Ovary (tissue), 7 donors: ENCODE measurements at regions not wholly inside any gene's neighbourhood (a gene's known extent, or its start where the extent isn't known, plus 50 kb on each side); places are given as distances from the start of the nearest gene placed in this dataset.

Source experiments
- DNase-seq, 5 donors: peaks; one replicate each; pipeline ENCODE4 v3.0.0-alpha.2; 2019 to 2020
- H3K27ac ChIP-seq, 2 donors: fragments of 200-600 bp; one replicate each; pipeline versions ENCODE4 v1.5.1 to v1.8.0; 2019 to 2022
- H3K27me3 ChIP-seq: fragments of 200-600 bp; one replicate; pipeline ENCODE4 v1.8.0; 2022
- H3K36me3 ChIP-seq: fragments of 200-600 bp; sonication (generic); one replicate; pipeline ENCODE4 v1.5.1; 2019
- H3K4me1 ChIP-seq: one replicate; pipeline ENCODE4 v1.8.1; 2013; ENCODE audit warnings: mild to moderate bottlenecking, moderate library complexity; ENCODE audit not compliant: insufficient read depth
- H3K4me3 ChIP-seq: fragments of 200-600 bp; sonication (generic); one replicate; pipeline ENCODE4 v1.5.1; 2017
- H3K9me3 ChIP-seq, 2 donors: fragments of 200-600 bp in 1 of 2; sonication (generic) in 1 of 2; one replicate each; pipeline versions ENCODE4 v1.5.1 to v1.8.1; 2013 to 2019; ENCODE audit warnings: mild to moderate bottlenecking in 1 of 2, moderate library complexity in 1 of 2
- EP300 ChIP-seq: sonication (generic); formaldehyde crosslinking; IDR thresholded peaks from one replicate; pipeline ENCODE4 v1.6.1; 2017; ENCODE audit warnings: antibody characterized with exemption
- POLR2A ChIP-seq: fragments of 450-650 bp; IDR thresholded peaks from one replicate; pipeline ENCODE4 v1.6.1; 2017; ENCODE audit warnings: antibody characterized with exemption, mild to moderate bottlenecking, moderate library complexity
- WGBS, 3 donors: extraction: QIAGEN DNeasy Blood & Tissue Kit in 1 of 3; methylation state at CpG; one replicate each; pipeline versions ENCODE4 v1.1.5 to v1.1.7; 2013 to 2017; 5-methylcytosine and 5-hydroxymethylcytosine counted together
- intact Hi-C, 4 donors: fragments of 100-400 bp; cut with DNase I; formaldehyde crosslinking; loops; one replicate each; pipeline versions ENCODE4 v1.11.0 to v1.15.1; 2022 to 2023
- TF ChIP-seq, protein P1 (sequence below), 3 donors: fragments of 450-650 bp in 2 of 3; fragments of 200-600 bp in 1 of 3; IDR thresholded peaks; one replicate each; pipeline versions ENCODE4 v1.5.1 to v1.8.0; 2016 to 2022; ENCODE audit warnings: antibody characterized with exemption in 3 of 3, mild to moderate bottlenecking in 1 of 3
- donor health status: DM: no; HTN: no; CAD: no; lungs with moderate emphysema.
- donor health status: DM: no; HTN: no; CAD: no.
- donor health status: Bipolar disorder and iron deficiency.
- donor health status: DM: no; HTN: no; CAD: no.
- donor health status: DM: yes; HTN: yes; CAD: no.

DNA sequence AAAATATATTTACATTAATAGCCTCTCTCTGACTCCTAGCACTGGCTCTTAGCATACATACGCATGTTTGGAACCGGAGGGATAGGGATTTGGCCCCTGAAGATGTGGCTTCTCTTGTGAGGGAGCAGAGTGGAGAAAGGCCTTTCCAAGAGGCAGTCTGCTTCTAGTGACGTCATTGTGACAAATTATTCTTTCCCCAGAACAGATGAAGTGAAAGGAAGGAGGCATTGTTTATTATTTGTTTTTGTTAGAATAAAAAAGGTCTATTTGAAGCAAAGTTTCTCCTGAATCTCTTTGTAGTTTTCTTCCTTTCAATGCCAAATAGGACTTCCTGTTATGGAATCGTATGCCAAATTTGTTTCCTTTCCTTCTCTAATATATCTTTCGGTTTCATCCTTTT is 361.6 kb downstream of the ICE1 start:
- Histone ChIP-seq H3K4me1 (no peaks in the 10 kb centered on the region), H3K27me3 (no peaks in the 10 kb centered on the region), H3K27ac (no peak overlapping the region), H3K4me3 (no peak overlapping the region), H3K36me3 (no peaks in the 10 kb centered on the region), H3K9me3 (no peaks in the 10 kb centered on the region)
- 15 to 20% (median 17%) methylated on average over 5 of the region's 5 CpGs for WGBS, 3 donors
- intact Hi-C loops, result no loop called here
- TF ChIP-seq EP300, result no peak
- TF ChIP-seq, protein P1, sequence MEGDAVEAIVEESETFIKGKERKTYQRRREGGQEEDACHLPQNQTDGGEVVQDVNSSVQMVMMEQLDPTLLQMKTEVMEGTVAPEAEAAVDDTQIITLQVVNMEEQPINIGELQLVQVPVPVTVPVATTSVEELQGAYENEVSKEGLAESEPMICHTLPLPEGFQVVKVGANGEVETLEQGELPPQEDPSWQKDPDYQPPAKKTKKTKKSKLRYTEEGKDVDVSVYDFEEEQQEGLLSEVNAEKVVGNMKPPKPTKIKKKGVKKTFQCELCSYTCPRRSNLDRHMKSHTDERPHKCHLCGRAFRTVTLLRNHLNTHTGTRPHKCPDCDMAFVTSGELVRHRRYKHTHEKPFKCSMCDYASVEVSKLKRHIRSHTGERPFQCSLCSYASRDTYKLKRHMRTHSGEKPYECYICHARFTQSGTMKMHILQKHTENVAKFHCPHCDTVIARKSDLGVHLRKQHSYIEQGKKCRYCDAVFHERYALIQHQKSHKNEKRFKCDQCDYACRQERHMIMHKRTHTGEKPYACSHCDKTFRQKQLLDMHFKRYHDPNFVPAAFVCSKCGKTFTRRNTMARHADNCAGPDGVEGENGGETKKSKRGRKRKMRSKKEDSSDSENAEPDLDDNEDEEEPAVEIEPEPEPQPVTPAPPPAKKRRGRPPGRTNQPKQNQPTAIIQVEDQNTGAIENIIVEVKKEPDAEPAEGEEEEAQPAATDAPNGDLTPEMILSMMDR (IDR thresholded peaks at IDR 0.05), result no peak
- TF ChIP-seq POLR2A, result no peak
- no peak for DNase-seq

GRCh38 chr5:5783021-5783420 is 360.5 kb downstream of the ICE1 start:
- TF ChIP-seq POLR2A (no peak), EP300 (no peak)
- TF ChIP-seq, protein P1 (IDR thresholded peaks at IDR 0.05), result no peak
- WGBS, 3 donors, result 69 to 74% (median 71%) methylated on average over 2 of the region's 2 CpGs
- no peak for DNase-seq
- no peaks in the 10 kb centered on the region for H3K27me3 ChIP-seq
- H3K9me3 ChIP-seq, result no peaks in the 10 kb centered on the region
- no peaks in the 10 kb centered on the region for H3K36me3 ChIP-seq
- intact Hi-C loops, result no loop called here
- H3K4me3 ChIP-seq, result no peak overlapping the region
- no peaks in the 10 kb centered on the region for H3K4me1 ChIP-seq
- no peak overlapping the region for H3K27ac ChIP-seq

GRCh38 chr5:5782402-5782801 is 359.9 kb downstream of the ICE1 start:
- Histone ChIP-seq H3K9me3 (no peaks in the 10 kb centered on the region), H3K27me3 (no peaks in the 10 kb centered on the region), H3K4me3 (no peak overlapping the region), H3K36me3 (no peaks in the 10 kb centered on the region), H3K27ac (no peak overlapping the region), H3K4me1 (no peaks in the 10 kb centered on the region)
- DNase-seq, result no peak
- TF ChIP-seq EP300 (no peak), POLR2A (no peak)
- TF ChIP-seq, protein P1 (IDR thresholded peaks at IDR 0.05), result no peak
- intact Hi-C loops, result no loop called here
- 95 to 98% (median 95%) methylated on average over 4 of the region's 4 CpGs for WGBS, 3 donors

DNA sequence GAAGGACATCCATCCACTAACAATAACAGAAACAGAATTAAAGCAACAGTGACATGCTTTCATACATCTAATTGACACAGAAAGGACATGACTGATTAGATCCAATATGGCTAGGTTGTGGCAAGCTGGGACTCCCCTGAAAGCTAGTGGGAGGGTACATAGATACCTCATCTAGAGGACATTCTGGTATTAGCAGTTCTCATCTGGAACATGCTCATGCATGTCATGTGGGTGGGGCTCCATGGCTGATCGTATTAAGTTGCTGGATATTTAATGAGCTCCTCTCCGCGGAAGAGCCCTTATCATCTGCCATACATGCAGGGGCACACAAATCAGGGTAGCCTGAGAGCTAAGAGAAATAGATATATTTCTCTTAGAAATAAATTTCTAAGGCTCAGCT is 358.9 kb downstream of the ICE1 start:
- no peaks in the 10 kb centered on the region for H3K36me3 ChIP-seq
- H3K27ac ChIP-seq, result no peak overlapping the region
- no peaks in the 10 kb centered on the region for H3K9me3 ChIP-seq
- WGBS, 3 donors, result 66 to 78% (median 72%) methylated on average over 3 of the region's 3 CpGs
- TF ChIP-seq EP300 (no peak), POLR2A (no peak)
- TF ChIP-seq, protein P1 (IDR thresholded peaks at IDR 0.05), result no peak
- H3K4me1 ChIP-seq, result no peaks in the 10 kb centered on the region
- no peak overlapping the region for H3K4me3 ChIP-seq
- DNase-seq, result no peak
- no peaks in the 10 kb centered on the region for H3K27me3 ChIP-seq
- intact Hi-C loops, result no loop called here

- intact Hi-C loops, result no loop called here
- Histone ChIP-seq H3K4me1 (no peaks in the 10 kb centered on the region), H3K27ac (no peak overlapping the region), H3K4me3 (no peak overlapping the region), H3K27me3 (no peaks in the 10 kb centered on the region), H3K9me3 (no peaks in the 10 kb centered on the region), H3K36me3 (no peaks in the 10 kb centered on the region)
- 83 to 87% (median 83%) methylated on average over 3 of the region's 3 CpGs for WGBS, 3 donors
- no peak for TF ChIP-seq EP300
- TF ChIP-seq POLR2A, result no peak
- TF ChIP-seq, protein P1 (IDR thresholded peaks at IDR 0.05), result no peak
- DNase-seq, result no peak
These were observed 357.8 kb downstream of the ICE1 start for GRCh38 chr5:5780253-5780652.
